GM12873 (cell line): ENCODE measurements at regions not wholly inside any gene's neighbourhood (a gene's known extent, or its start where the extent isn't known, plus 50 kb on each side); places are given as distances from the start of the nearest gene placed in this dataset.

Experiments
- CTCF ChIP-seq: IDR thresholded peaks from 2 replicates; pipeline ENCODE4 v1.5.1; 2012; ENCODE audit warnings: low read depth, mild to moderate bottlenecking, moderate library complexity, low read length, control low read depth; ENCODE audit not compliant: insufficient read depth; ENCODE audit errors: missing control alignments

- TF ChIP-seq CTCF, result no peak
Measured at GRCh38 chr5:2008851-2009629, 126.3 kb upstream of the IRX4 start.

GRCh38 chr5:2007878-2008501 lies 125.3 kb upstream of the IRX4 start:
- no peak for TF ChIP-seq CTCF

GRCh38 chr5:2007496-2007877 lies 124.8 kb upstream of the IRX4 start:
- TF ChIP-seq CTCF, result no peak

- TF ChIP-seq CTCF, result no peak
Measured at GRCh38 chr5:2006971-2007291, 124.2 kb upstream of the IRX4 start.

- no peak for TF ChIP-seq CTCF
Measured at GRCh38 chr5:2006193-2006970, 123.7 kb upstream of the IRX4 start.

- TF ChIP-seq CTCF, result no peak
Measured at GRCh38 chr5:2005101-2006041, 122.6 kb upstream of the IRX4 start.
